SK-N-SH (cell line): ENCODE measurements at regions not wholly inside any gene's neighbourhood (a gene's known extent, or its start where the extent isn't known, plus 50 kb on each side); places are given as distances from the start of the nearest gene placed in this dataset.
A peak's percentile ranks its signal among the peaks of the same experiment; 100 is the strongest.

ENCODE experiments used
- CTCF ChIA-PET: fragments of 300-600, 350-600 bp; formaldehyde crosslinking; extraction: SDS; loops from one replicate; lab custom pipeline; 2021; lab: Yijun Ruan, JAX
- POLR2A ChIA-PET: fragments of 350-600 bp; sonication (Branson Sonifier 250); formaldehyde crosslinking; extraction: SDS; loops from one replicate; lab custom pipeline; 2020; ENCODE audit warnings: antibody characterized with exemption, inconsistent platforms; lab: Yijun Ruan, JAX
- DNase-seq: peaks from one replicate; pipeline ENCODE4 v3.0.0; 2012
- H2AFZ ChIP-seq: fragments of 200-600 bp; sonication (generic); 2 replicates; pipeline ENCODE4 v1.8.1; 2016; ENCODE audit warnings: antibody characterized with exemption, mild to moderate bottlenecking, low read depth
- H3F3A ChIP-seq: fragments of 200-600 bp; sonication (generic); replicated peaks from 2 replicates; pipeline ENCODE3; 2016; ENCODE audit warnings: antibody characterized with exemption, mild to moderate bottlenecking; ENCODE audit not compliant: insufficient read depth
- H3K27ac ChIP-seq, 2 experiments: fragments of 200-500 bp in 1 of 2; fragments of 200-600 bp in 1 of 2; sonication (Bioruptor generic) in 1 of 2; sonication (generic), shearing (Covaris generic) in 1 of 2; 2 replicates each; pipeline versions ENCODE4 v1.5.1 to v1.6.1; 2014 to 2016; ENCODE audit warnings: low read depth in 2 of 2, inconsistent platforms in 1 of 2, low read length in 1 of 2, mild to moderate bottlenecking in 1 of 2, mixed read lengths in 1 of 2
- H3K27me3 ChIP-seq: fragments of 200-600 bp; sonication (generic), shearing (Covaris generic); 2 replicates; pipeline ENCODE4 v1.6.1; 2016; ENCODE audit warnings: mixed run types; ENCODE audit not compliant: insufficient read depth
- H3K36me3 ChIP-seq, 2 experiments: fragments of 200-500 bp in 1 of 2; fragments of 200-600 bp in 1 of 2; sonication (Bioruptor generic) in 1 of 2; sonication (generic) in 1 of 2; replicated peaks in 1 of 2; 2 replicates each; pipeline versions ENCODE3 to v1.5.1; 2014 to 2016; ENCODE audit warnings: low read length in 1 of 2, mild to moderate bottlenecking in 1 of 2; ENCODE audit not compliant: insufficient read depth in 2 of 2, control insufficient read depth in 1 of 2
- H3K4me1 ChIP-seq, 2 experiments: fragments of 200-500 bp in 1 of 2; fragments of 200-600 bp in 1 of 2; sonication (Bioruptor generic) in 1 of 2; sonication (generic), shearing (Covaris generic) in 1 of 2; 2 replicates each; pipeline versions ENCODE4 v1.5.1 to v1.6.1; 2014 to 2016; ENCODE audit warnings: low read depth in 1 of 2, low read length in 1 of 2, mixed run types in 1 of 2; ENCODE audit not compliant: insufficient read depth in 2 of 2, control insufficient read depth in 1 of 2
- H3K4me2 ChIP-seq: fragments of 200-600 bp; sonication (generic), shearing (Covaris generic); 2 replicates; pipeline ENCODE4 v1.6.1; 2017; ENCODE audit warnings: mixed run types
- H3K4me3 ChIP-seq, 2 experiments: fragments of 200-500 bp in 1 of 2; fragments of 200-600 bp in 1 of 2; sonication (Bioruptor generic) in 1 of 2; sonication (generic), shearing (Covaris generic) in 1 of 2; 2 replicates each; pipeline versions ENCODE4 v1.5.1 to v1.8.1; 2014 to 2016; ENCODE audit warnings: low read depth in 2 of 2, inconsistent platforms in 1 of 2, low read length in 1 of 2, mild to moderate bottlenecking in 1 of 2, mixed read lengths in 1 of 2, moderate library complexity in 1 of 2
- H3K79me2 ChIP-seq: fragments of 200-600 bp; sonication (generic); 2 replicates; pipeline ENCODE4 v1.8.1; 2017; ENCODE audit warnings: mild to moderate bottlenecking; ENCODE audit not compliant: insufficient read depth
- H3K9ac ChIP-seq: fragments of 200-600 bp; sonication (generic); 2 replicates; pipeline ENCODE4 v1.6.1; 2017; ENCODE audit warnings: mixed run types
- H3K9me2 ChIP-seq: fragments of 200-600 bp; sonication (generic); 2 replicates; pipeline ENCODE4 v1.6.1; 2017; ENCODE audit warnings: mixed run types
- H3K9me3 ChIP-seq: fragments of 200-600 bp; sonication (generic); 2 replicates; pipeline ENCODE4 v1.6.1; 2017; ENCODE audit warnings: mixed run types, mild to moderate bottlenecking, moderate library complexity
- H4K20me1 ChIP-seq: fragments of 200-600 bp; sonication (generic); 2 replicates; pipeline ENCODE4 v1.6.1; 2017; ENCODE audit warnings: mild to moderate bottlenecking, mixed run types; ENCODE audit not compliant: insufficient read depth
- ELF1 ChIP-seq: IDR thresholded peaks from 2 replicates; pipeline ENCODE4 v1.4.0; 2012
- EP300 ChIP-seq, 2 experiments: IDR thresholded peaks; 2 replicates each; pipeline versions ENCODE4 v1.4.0 to v1.6.1; 2012; ENCODE audit warnings: borderline replicate concordance in 1 of 2, low read depth in 1 of 2, low read length in 1 of 2
- EZH2phosphoT487 ChIP-seq: fragments of 200-600 bp; sonication (generic); IDR thresholded peaks from 2 replicates; pipeline ENCODE4 v1.6.1; 2017; ENCODE audit warnings: low read depth, mixed run types, mild to moderate bottlenecking, antibody characterized with exemption, moderate library complexity, borderline replicate concordance
- GABPA ChIP-seq: IDR thresholded peaks from 2 replicates; pipeline ENCODE4 v1.4.0; 2012; ENCODE audit warnings: low read depth, mild to moderate bottlenecking
- GATA2 ChIP-seq: sonication (generic); formaldehyde crosslinking; IDR thresholded peaks from 2 replicates; pipeline ENCODE4 v1.5.0; 2020; ENCODE audit warnings: mild to moderate bottlenecking, missing genetic modification reagents
- JUND ChIP-seq: IDR thresholded peaks from 2 replicates; pipeline ENCODE4 v1.4.0; 2012
- MXI1 ChIP-seq: IDR thresholded peaks from 2 replicates; pipeline ENCODE4 v1.6.1; 2012; ENCODE audit warnings: mild to moderate bottlenecking, low read depth, low read length, improper control_type of control experiment
- NFIC ChIP-seq: IDR thresholded peaks from 2 replicates; pipeline ENCODE4 v1.4.0; 2012; ENCODE audit warnings: borderline replicate concordance
- NRF1 ChIP-seq: IDR thresholded peaks from 2 replicates; pipeline ENCODE4 v1.6.1; 2012; ENCODE audit warnings: low read depth, mild to moderate bottlenecking, low read length
- RAD21 ChIP-seq: IDR thresholded peaks from 2 replicates; pipeline ENCODE4 v1.6.1; 2012; ENCODE audit warnings: mild to moderate bottlenecking, low read length
- RXRA ChIP-seq: IDR thresholded peaks from 2 replicates; pipeline ENCODE4 v1.4.0; 2012; ENCODE audit warnings: low read depth, mild to moderate bottlenecking, borderline replicate concordance
- SIN3A ChIP-seq: IDR thresholded peaks from 2 replicates; pipeline ENCODE4 v1.6.1; 2012; ENCODE audit warnings: low read depth, mild to moderate bottlenecking, low read length, moderate library complexity, borderline replicate concordance
- TCF12 ChIP-seq: IDR thresholded peaks from 2 replicates; pipeline ENCODE4 v1.4.0; 2012
- TEAD4 ChIP-seq: IDR thresholded peaks from 2 replicates; pipeline ENCODE4 v1.4.0; 2012; ENCODE audit warnings: mild to moderate bottlenecking, borderline replicate concordance; ENCODE audit not compliant: insufficient read depth
- WGBS: methylation state at CpG from one replicate; pipeline ENCODE4 v1.1.6; 2017; ENCODE audit warnings: low lambda C conversion rate; 5-methylcytosine and 5-hydroxymethylcytosine counted together
- TF ChIP-seq, protein P1 (sequence below): IDR thresholded peaks from 2 replicates; pipeline ENCODE4 v1.6.1; 2012; ENCODE audit warnings: mild to moderate bottlenecking, low read depth, low read length, moderate library complexity
- TF ChIP-seq, protein P2 (sequence below): fragments of 200-600 bp; sonication (generic); IDR thresholded peaks from 2 replicates; pipeline ENCODE4 v1.6.1; 2017; ENCODE audit warnings: antibody characterized with exemption, mild to moderate bottlenecking, moderate library complexity

DNA sequence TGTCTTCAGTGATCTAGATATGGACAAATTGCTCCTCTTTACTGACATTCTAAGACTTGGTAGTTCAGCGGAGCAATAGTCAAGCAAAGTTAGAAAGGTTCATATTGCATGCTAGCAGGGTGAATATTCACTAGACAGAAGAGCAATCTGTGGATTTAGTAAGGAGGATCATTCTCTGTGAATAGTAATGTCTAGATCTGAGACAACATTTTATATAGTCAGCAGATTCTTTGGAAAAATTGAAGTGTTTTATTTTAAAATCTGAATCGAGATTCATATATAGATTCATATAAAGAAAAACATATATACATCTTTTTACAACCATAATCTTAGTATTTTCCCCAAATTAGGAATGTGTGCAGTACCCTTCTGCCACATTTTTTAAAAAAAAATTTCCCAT is 274.5 kb upstream of the BRINP3 start (continued):
- TF ChIP-seq, protein P1, sequence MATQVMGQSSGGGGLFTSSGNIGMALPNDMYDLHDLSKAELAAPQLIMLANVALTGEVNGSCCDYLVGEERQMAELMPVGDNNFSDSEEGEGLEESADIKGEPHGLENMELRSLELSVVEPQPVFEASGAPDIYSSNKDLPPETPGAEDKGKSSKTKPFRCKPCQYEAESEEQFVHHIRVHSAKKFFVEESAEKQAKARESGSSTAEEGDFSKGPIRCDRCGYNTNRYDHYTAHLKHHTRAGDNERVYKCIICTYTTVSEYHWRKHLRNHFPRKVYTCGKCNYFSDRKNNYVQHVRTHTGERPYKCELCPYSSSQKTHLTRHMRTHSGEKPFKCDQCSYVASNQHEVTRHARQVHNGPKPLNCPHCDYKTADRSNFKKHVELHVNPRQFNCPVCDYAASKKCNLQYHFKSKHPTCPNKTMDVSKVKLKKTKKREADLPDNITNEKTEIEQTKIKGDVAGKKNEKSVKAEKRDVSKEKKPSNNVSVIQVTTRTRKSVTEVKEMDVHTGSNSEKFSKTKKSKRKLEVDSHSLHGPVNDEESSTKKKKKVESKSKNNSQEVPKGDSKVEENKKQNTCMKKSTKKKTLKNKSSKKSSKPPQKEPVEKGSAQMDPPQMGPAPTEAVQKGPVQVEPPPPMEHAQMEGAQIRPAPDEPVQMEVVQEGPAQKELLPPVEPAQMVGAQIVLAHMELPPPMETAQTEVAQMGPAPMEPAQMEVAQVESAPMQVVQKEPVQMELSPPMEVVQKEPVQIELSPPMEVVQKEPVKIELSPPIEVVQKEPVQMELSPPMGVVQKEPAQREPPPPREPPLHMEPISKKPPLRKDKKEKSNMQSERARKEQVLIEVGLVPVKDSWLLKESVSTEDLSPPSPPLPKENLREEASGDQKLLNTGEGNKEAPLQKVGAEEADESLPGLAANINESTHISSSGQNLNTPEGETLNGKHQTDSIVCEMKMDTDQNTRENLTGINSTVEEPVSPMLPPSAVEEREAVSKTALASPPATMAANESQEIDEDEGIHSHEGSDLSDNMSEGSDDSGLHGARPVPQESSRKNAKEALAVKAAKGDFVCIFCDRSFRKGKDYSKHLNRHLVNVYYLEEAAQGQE, result no peak
- TF ChIP-seq SIN3A, result no peak
- no peak for TF ChIP-seq EZH2phosphoT487
- TF ChIP-seq ELF1, result no peak

DNA sequence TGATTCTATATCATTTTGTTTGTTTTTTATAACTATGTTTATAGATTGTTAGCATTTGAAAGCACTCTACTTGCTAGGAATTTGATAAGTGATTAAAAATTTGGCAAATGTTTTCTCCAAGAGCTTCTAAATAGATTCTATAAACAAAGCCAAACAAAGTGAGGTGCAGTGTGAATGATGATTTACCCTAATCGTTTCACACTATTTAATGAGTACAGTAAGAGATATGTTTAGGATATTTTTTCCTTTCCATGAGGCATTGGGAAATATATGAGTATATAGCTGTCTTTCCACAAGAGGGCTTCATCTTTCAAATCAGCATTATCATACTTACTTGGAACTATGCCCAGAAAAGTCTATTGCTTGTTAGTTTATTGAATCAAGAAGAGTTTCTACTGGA is 277.0 kb upstream of the BRINP3 start:
- Histone ChIP-seq H3K4me2 (no peak overlapping the region), H3K9ac (no peak overlapping the region), H3K27me3 (no peaks in the 10 kb centered on the region), H4K20me1 (no peaks in the 10 kb centered on the region), H3K9me2 (no peaks in the 10 kb centered on the region), H3K4me1 (no peaks in the 10 kb centered on the region; a peak in 1 of 4 replicates), H3K27ac (peak overlapping the region in 1 of 2 experiments; percentile 6; a peak in 1 of 4 replicates), H3K4me3 (no peak overlapping the region), H2AFZ (no peak overlapping the region), H3K79me2 (no peaks in the 10 kb centered on the region), H3K9me3 (no peaks in the 10 kb centered on the region), H3F3A (no peaks in the 10 kb centered on the region), H3K36me3 (no peaks in the 10 kb centered on the region)
- CTCF ChIA-PET, result no interaction called here
- POLR2A ChIA-PET, result no interaction called here
- WGBS, result 0% methylated on average over 1 of the region's 1 CpG
- no peak for TF ChIP-seq GATA2 (CRISPR knock-in tag)
- peak; percentile 20; the same call in 1 of the 2 replicates for TF ChIP-seq NFIC
- TF ChIP-seq, protein P2, sequence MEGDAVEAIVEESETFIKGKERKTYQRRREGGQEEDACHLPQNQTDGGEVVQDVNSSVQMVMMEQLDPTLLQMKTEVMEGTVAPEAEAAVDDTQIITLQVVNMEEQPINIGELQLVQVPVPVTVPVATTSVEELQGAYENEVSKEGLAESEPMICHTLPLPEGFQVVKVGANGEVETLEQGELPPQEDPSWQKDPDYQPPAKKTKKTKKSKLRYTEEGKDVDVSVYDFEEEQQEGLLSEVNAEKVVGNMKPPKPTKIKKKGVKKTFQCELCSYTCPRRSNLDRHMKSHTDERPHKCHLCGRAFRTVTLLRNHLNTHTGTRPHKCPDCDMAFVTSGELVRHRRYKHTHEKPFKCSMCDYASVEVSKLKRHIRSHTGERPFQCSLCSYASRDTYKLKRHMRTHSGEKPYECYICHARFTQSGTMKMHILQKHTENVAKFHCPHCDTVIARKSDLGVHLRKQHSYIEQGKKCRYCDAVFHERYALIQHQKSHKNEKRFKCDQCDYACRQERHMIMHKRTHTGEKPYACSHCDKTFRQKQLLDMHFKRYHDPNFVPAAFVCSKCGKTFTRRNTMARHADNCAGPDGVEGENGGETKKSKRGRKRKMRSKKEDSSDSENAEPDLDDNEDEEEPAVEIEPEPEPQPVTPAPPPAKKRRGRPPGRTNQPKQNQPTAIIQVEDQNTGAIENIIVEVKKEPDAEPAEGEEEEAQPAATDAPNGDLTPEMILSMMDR, result peak; percentile 48
- peak; percentile 5 for DNase-seq

DNA sequence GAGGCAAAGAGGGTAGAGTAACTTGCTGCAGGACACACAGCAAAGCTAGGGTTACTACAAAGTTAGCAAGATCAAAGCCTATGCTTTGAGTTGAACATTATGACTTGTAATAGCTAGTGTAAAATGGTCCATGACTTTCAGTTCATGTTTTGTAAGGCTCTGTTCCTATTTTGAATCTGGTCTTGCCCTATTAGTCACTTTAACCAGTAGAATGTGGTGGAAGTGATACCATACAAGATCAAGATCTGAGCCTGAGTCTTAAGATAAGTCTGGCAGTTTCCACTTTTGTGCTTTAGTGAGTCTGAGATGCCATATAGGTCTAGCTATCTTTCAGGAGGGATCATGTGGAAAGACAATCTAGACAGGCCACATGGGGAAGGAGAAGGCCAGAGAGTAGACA is 282.1 kb upstream of the BRINP3 start:
- Histone ChIP-seq H3F3A (no peaks in the 10 kb centered on the region), H3K27ac (no peak overlapping the region), H3K4me2 (no peak overlapping the region), H3K9ac (no peak overlapping the region), H2AFZ (no peak overlapping the region), H3K9me3 (no peaks in the 10 kb centered on the region), H4K20me1 (no peaks in the 10 kb centered on the region), H3K9me2 (no peaks in the 10 kb centered on the region), H3K79me2 (no peaks in the 10 kb centered on the region), H3K36me3 (no peaks in the 10 kb centered on the region), H3K4me3 (no peak overlapping the region), H3K27me3 (no peaks in the 10 kb centered on the region), H3K4me1 (no peaks in the 10 kb centered on the region; a peak in 1 of 4 replicates)
- POLR2A ChIA-PET, result no interaction called here
- DNase-seq, result no peak
- CTCF ChIA-PET, result no interaction called here
- TF ChIP-seq TCF12, result no peak
- no peak for TF ChIP-seq NRF1
- no peak for TF ChIP-seq GABPA
- no peak for TF ChIP-seq GATA2 (CRISPR knock-in tag)
- TF ChIP-seq MXI1, result no peak
- TF ChIP-seq, protein P1, result no peak
- no peak for TF ChIP-seq RAD21
- TF ChIP-seq TEAD4, result no peak
- no peak for TF ChIP-seq SIN3A
- no peak for TF ChIP-seq JUND
- no peak for TF ChIP-seq RXRA
- no peak for TF ChIP-seq EP300 (IDR thresholded peaks at IDR 0.05; ENCODE audit: borderline replicate concordance in 1 of 2, low read depth in 1 of 2, low read length in 1 of 2)
